SKM-1 (cell line): ENCODE measurements at regions not wholly inside any gene's neighbourhood (a gene's known extent, or its start where the extent isn't known, plus 50 kb on each side); places are given as distances from the start of the nearest gene placed in this dataset.
"Not testable (repeated sequence)": the region's sequence is repeated elsewhere in the genome, so short reads cannot be mapped to it uniquely, and the experiment has no call there.

Source experiments
- DNase-seq: peaks from one replicate; lab custom pipeline; 2025; ENCODE audit not compliant: unreplicated experiment; lab: John Stamatoyannopoulos, UW

GRCh38 chrX:84611843-84612636 is 109.8 kb upstream of the HDX start:
- DNase-seq, result no peak

- DNase-seq, result no peak
These were observed 132.0 kb upstream of the HDX start for GRCh38 chrX:84634201-84634782.

GRCh38 chrX:84666086-84666485 is 163.8 kb upstream of the HDX start:
- DNase-seq, result no peak

GRCh38 chrX:84690228-84690627 is 188.0 kb upstream of the HDX start:
- no peak for DNase-seq

DNA sequence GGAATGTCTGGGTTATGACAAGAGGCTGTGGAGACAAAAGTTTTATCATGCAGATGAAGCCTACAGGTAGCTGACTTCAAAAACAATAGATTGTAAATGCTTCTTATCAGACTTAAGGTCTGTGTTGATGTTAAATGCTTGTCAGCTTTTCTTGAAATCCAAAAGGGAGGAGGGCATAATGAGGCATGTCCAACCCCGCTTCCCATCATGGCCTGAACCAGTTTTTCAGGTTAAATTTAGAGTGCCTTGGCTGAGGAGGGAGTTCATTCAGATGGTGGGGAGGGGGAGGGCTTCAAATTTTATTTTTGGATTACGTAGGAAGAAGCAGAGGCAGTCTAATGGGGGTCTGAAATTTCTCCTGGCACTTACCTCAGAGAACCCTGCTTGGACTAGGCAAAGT is 207.7 kb upstream of the HDX start:
- DNase-seq, result no peak

- no peak for DNase-seq
These were observed 208.4 kb upstream of the HDX start for GRCh38 chrX:84710611-84711010.

DNA sequence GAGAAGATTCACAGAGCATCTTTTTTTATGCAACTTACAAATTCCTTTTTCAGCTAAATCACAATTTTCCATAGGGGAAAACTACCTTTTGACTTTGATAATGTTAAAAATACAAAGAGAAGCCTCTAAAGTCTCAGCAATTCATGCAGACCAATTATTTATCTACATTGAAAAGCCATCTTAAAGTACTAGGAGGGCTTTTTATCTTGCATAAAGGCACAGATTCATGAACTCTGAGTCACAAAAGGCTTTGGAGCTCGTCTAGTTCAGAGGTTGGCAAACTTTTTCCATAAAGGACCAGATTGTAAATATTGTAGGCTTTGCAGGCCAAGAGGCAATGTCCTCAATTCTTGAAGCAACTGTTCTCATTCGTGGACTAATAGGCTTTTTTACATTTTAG is 210.4 kb upstream of the HDX start:
- no peak for DNase-seq

- DNase-seq, result no peak
These were observed 213.1 kb upstream of the HDX start for GRCh38 chrX:84715315-84715714.

DNA sequence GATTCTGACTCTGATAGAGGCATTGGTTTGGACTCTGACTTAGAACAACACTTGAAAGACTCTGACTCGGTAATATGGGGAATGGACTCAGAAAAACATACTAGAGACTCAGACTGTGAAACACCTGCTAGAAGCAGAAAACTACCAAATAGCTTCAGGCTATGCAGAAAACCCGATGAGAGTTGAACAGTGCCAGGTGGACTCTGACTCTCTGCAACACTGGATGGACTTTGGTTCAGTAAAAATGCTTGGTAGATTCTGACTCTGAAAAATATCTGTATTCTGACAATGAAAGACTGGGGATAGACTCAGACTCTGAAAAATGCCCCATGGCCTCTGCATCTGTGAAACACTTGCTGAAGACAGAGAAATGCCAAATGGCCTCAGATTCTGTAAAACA is 215.1 kb upstream of the HDX start:
- DNase-seq, result no peak

- DNase-seq, result no peak
These were observed 219.2 kb upstream of the HDX start for GRCh38 chrX:84721416-84721815.

GRCh38 chrX:84724576-84724975 is 222.3 kb upstream of the HDX start:
- DNase-seq, result no peak

DNA sequence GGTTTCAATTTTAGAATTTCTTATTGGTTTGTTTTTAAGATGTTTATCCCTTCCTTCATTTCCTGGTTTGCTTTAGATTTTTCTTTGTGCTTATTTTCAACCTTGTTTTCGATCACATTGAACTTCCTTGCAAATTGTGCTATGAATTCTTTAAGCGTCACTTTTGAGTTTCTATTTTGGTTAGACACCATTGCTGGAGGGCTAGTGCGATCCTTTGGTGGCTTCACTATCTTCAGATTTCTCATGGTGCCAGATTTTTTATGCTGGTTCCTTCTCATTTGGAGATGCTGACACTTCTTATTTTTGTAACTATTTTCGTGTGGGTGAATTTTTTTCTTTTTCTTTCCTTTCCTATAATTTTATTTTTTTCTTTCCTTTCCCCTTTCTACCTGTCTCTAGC is 227.2 kb upstream of the HDX start:
- DNase-seq, result no peak

DNA sequence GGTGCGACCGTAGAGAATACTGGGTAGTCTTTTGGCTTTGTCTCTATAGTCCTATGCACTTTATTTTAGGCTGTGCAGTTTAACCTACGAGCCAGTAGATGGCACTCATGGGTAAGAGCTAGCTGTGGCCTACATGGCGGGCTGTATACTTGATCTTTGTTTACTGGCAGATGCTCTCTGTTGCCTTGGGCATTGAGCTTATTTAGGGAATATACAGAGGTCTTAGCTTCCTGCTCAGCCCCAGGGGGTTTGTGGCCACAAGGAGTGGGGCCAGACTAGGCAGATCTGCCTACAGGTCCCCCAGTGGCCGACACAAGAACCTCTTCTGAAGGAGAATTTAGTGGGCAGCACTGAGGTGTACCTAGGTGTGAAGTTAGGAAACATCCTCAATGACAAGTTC is 227.6 kb upstream of the HDX start:
- DNase-seq, result peak; percentile 10

DNA sequence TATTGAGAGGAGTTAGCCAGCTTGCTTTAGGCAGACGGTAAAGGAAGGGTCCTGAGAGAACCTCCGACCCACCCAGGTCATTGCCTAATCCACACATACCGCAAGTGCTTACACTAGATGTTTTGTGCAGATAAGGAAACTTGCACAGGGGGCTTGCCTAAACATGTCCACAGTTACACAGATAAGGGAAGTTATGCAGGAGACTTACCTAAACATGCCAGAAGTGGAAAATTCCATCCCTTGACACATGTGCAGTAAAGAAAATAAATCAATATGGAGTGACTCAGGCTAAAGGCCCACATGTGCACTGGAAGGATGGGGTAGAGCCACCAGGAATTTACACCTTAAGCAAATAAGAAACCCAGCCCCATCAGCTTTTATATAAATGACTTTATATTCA is 232.8 kb upstream of the HDX start:
- DNase-seq, result peak; percentile 3

GRCh38 chrX:84737471-84737871 is 235.2 kb upstream of the HDX start:
- no peak for DNase-seq

- DNase-seq, result no peak
These were observed 245.3 kb upstream of the HDX start for GRCh38 chrX:84747516-84747915.

DNA sequence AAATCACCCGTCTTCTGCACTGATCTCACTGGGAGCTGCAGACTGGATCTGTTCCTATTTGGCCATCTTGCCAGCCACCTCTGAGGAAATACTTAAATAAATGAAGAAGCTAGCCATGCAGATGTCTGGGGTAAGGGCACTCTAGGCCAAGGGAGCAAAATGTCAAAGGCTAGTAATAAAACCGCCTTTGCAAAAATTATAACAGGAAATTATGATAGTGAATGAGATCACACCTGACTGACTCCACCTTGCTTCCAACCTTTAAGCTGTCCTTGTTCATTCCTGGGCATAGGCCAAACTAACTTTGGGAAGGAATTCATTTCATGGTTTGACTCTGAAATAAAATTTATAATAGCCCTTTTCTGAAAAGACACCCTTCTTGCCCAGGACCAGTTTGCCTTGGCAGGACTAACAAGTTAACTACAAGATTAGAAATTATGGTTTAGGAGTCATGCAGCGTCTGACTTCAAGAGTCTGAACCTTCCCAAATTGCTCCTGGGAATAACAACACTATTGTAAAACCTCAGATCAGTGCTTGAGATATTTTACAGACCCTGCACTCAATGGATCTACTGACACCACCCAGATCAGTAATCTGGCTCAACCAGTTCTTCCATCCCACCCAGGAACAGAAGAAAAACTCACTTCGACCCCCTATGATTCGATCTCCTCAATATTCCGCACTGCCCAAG is 246.9 kb upstream of the HDX start:
- DNase-seq, result no peak

DNA sequence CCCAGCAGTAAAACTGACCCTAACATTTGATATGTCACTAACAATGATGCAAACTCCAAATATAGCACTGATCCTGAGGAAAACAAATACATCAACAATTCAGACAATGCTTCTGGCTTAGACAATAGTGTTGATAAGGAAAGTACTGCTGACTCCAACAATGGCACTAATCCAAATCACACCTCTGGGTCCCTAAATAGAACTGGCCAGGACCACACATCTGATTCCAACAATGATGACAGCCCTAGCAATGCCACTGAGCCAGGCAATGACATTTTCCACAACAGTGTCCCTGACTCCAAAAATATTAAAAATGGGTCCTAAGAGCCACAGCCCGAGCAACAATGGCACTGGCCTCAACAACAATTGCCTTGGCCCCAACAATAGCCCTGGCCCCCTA is 243.1 kb upstream of the APOOL start:
- no peak for DNase-seq

GRCh38 chrX:84796321-84796720 is 207.4 kb upstream of the APOOL start:
- DNase-seq, result no peak

DNA sequence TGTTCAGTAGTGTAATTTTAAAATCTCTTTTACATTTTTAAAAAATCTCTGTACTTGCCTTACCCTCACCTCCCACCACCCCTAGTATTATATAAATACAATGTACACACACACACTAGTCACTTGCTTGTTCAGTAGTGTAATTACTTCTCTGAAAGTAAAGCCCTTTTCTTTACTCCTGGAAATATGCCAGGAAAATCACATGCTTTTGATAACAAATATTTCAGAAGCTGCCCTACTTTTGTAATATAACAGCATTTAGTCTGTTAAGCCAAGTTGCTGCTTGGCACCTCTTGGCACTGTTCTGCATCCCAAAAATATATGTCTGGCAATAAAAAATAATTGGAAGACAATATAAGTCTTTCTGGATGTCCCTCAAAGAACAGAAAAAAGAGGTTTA is 172.8 kb upstream of the APOOL start:
- no peak for DNase-seq

DNA sequence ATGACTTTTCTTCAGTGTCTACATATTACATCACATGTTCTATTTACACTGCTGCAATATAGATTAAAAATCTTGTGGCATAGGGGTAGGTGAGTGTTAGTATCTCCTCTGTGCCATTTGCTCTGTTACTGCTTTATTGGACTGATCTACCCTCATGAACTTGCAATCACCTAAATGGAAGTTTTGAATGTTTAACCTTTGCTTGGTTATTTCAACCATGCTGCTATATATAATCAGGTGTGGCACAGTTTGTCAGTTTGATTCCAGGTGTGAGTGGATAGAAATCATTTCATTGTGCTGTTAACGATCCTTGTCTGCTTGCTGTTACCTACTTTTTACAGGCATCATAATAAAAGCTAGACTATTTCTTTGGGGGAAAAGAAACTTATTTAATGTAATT is 157.1 kb upstream of the APOOL start:
- not testable (repeated sequence) for DNase-seq

GRCh38 chrX:84851183-84851582 is 152.5 kb upstream of the APOOL start:
- not testable (repeated sequence) for DNase-seq
